HG02870 (cell line): ENCODE measurements at regions not wholly inside any gene's neighbourhood (a gene's known extent, or its start where the extent isn't known, plus 50 kb on each side); places are given as distances from the start of the nearest gene placed in this dataset.

Source experiments
- ATAC-seq: cut with Tn5 transposase; IDR thresholded peaks from one replicate; pipeline ENCODE4 v1.9.1; 2021; ENCODE audit warnings: mild to moderate bottlenecking, moderate library complexity; ENCODE audit not compliant: unreplicated experiment

DNA sequence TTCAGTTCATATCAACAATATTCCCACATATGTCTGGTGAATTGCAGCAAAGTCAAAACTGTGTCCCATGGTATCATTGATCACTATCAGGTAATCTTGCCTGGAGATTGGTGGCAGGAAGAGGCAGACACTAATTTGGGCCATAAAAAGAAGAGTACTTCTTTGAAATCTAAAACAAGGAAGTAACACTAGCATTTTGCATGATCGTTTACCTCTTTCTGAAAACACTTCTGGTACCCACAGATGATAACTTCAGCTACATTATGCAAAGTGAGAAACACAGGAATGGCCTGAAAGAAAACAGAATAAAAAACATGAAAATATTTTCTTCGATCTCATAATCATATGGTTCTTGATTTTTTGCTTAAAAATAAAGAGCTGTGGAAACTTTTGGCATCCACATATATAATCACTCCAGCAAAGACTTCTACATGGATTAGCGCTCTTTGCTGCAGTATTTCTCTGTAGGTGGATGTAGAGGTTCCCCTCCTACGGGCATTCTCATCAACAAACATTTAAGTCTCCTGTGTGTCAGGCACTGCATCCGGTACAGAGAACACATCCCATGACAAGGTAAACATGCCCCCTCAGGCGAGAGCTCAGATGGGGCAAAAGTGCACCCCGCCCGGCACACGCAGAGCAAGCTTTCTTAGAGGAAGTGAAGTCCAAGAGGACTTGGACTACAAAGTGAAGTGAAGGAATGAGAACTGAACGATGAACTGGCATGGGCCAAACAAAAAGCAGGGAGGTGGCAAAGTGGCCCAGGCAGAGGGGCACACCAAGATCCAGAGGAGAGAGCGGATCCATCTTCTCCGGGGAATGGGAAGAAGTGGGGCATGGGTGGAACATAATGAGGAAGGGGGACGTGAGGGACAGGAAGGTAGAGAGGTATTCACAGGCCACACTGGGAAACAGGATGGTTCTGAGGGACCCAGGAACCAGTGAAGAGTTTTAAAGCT lies 68.0 kb upstream of the RIOK3 start:
- ATAC-seq, result peak; percentile 62

DNA sequence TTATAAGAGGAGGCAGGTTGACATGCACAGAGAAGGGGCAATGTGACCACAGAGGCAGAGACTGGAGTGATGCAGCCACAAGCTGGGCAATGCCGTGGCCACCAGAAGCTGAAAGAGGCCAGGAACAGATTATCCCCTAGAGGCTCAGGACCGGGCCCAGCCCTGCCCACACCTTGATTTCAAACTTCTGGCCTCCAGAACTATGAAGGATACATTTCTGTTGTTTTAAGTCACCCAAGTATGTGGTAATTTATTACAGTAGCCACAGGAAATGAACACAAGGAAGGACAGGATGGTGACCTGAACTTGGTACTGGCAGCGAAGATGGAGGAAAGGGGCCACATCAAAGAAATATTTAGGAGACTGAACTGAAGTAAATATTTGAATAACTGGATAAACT lies 66.8 kb upstream of the RIOK3 start:
- no peak for ATAC-seq

DNA sequence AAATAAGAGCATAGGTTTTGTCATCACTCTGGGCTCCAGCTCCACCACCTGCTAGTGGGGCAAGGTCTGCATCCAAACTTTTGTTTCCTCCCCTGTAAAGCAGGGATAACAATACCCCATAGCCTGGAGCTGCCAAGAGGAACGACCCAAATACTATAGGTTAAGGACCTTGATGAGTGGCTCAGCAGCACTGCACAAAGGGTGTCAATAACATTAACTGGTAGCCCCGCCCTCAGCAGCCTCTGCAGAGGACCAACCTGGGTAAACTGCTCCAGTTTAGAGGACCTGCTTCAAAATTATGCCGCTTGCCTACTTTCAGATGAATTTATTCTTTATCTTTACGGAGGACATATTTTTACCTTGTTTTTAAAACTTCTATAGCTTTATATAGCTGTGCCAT lies 65.8 kb upstream of the RIOK3 start:
- no peak for ATAC-seq

DNA sequence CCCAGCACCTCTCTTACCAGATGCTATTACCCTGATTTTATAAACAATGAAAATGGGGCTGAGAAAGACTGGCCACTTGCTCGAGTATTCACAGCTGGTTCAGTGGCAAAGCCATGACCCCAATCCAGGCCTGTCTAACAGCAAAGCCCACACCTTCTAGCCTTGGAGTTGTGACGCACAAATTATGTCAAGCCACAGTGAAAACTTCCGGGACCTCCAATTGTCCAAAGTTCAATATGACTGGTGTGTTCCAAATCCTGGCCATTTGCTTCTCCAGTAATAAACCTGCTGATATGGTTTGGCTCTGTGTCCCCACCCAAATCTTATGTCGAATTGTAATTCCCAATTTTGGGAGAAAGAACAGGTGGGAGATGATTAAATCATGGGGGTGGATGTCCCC lies 64.7 kb upstream of the RIOK3 start:
- no peak for ATAC-seq

DNA sequence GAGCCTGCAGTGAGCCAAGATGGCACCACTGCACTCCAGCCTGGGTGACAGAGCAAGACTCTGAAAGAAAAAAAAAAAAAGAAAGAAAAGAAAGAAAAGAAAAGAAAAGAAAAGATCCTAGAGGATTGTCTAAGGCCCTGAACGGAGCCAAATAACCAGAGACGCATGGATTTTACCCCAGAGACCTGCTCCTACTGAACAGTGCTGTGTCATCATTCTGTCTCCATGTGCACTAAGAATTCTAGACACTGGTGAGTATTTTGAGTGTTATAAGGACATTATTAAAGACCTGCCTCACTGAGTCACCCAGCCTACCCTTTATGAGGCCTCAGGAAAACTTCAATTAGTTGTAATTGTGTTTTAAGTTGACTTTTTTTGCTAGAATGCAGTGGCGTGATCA lies 61.9 kb upstream of the RIOK3 start:
- no peak for ATAC-seq

DNA sequence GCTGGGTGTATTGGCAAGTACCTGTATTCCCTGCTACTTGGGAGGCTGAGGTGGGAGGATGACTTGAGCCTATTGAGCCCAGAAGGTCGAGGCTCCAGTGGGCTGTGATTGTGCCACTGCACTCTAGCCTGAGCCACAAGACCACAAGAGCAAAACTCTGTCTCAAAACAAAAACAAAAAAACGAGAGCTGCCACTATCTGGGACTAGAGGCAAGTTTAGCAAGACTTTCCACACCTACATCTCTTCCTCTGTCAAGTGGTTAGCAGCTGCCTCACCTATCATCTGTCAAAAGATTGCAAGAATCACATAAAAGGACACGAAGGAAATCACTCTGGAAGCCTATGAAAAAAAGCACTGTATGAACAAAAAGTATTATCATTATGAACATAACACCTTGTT lies 55.2 kb upstream of the RIOK3 start:
- no peak for ATAC-seq

GRCh38 chr18:23398401-23398800 lies 54.7 kb upstream of the RIOK3 start:
- no peak for ATAC-seq

DNA sequence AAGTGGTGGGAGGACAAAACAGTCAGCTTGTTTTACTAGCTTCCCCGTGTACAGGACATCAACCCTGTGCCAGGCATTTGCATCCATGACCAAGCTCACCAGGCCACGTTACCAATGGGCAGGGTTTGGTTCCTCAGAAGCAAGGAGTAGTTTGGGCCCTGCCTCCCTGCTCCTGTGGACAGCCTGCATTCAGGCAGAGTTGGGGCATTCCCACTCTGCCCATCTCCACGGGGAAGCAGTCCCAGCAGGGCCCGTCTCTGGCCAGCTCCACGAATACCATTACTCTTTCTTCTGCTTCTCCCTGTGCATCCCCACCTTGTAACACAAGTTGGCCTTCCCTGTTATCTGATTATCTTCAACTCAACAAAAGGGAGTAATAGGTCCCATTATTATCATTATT lies 54.0 kb upstream of the RIOK3 start:
- no peak for ATAC-seq

DNA sequence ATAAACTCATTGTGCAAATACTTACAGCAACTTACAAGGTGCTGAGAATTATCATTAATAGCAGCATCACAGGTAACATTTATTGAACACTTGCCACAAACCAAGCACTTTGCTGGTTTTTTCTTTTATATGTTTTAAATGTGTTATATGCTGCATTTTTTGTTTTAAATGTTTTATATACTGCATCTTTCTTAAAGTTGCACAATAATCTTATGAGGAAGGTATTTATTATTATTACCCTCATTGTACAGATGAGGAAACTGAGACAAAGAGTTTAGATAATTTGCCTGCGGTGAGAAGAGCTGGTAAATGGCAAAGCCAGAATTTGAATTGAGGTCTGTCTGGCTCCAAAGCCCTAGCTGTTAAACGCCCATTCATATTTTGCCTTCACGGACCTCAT lies 52.2 kb upstream of the RIOK3 start:
- no peak for ATAC-seq

- ATAC-seq, result no peak
Observed at GRCh38 chr18:23401400-23402347, 51.4 kb upstream of the RIOK3 start.
